ENCODE measurements at regions not wholly inside any gene's neighbourhood (a gene's known extent, or its start where the extent isn't known, plus 50 kb on each side); places are given as distances from the start of the nearest gene placed in this dataset.
A peak's percentile ranks its signal among the peaks of the same experiment; 100 is the strongest.
"Not testable (repeated sequence)": the region's sequence is repeated elsewhere in the genome, so short reads cannot be mapped to it uniquely, and the experiment has no call there.

GRCh38 chr5:89711526-89711925, 698.0 kb downstream of the CETN3 start:
- no peak for DNase-seq

GRCh38 chr5:89710006-89710405, 699.5 kb downstream of the CETN3 start:
- no peak for DNase-seq

- peak; percentile 8 to 30 for DNase-seq
These were observed 701.7 kb downstream of the CETN3 start for GRCh38 chr5:89707891-89708290.

GRCh38 chr5:89706731-89707130, 702.8 kb downstream of the CETN3 start:
- no peak for DNase-seq

GRCh38 chr5:89703817-89704216, 705.7 kb downstream of the CETN3 start:
- DNase-seq, result no peak

GRCh38 chr5:89698028-89698427, 711.5 kb downstream of the CETN3 start:
- no peak for DNase-seq

- no peak for DNase-seq
These were observed 712.0 kb downstream of the CETN3 start for GRCh38 chr5:89697581-89697980.

- no peak for DNase-seq
These were observed 714.2 kb downstream of the CETN3 start for GRCh38 chr5:89695371-89695770.

GRCh38 chr5:89694026-89694550, 715.5 kb downstream of the CETN3 start:
- DNase-seq, result no peak

- no peak for DNase-seq
These were observed 719.2 kb downstream of the CETN3 start for GRCh38 chr5:89690331-89690730.

GRCh38 chr5:89686081-89686765, 723.3 kb downstream of the CETN3 start:
- no peak for DNase-seq

- DNase-seq, result no peak
These were observed 732.9 kb downstream of the CETN3 start for GRCh38 chr5:89676634-89677033.

- no peak for DNase-seq
These were observed 736.5 kb downstream of the CETN3 start for GRCh38 chr5:89673019-89673418.

GRCh38 chr5:89668821-89669220, 740.7 kb downstream of the CETN3 start:
- no peak for DNase-seq

- no peak for DNase-seq
These were observed 747.1 kb downstream of the CETN3 start for GRCh38 chr5:89662499-89662898.

GRCh38 chr5:89638871-89639270, 755.9 kb upstream of the MEF2C start:
- no peak for DNase-seq

- DNase-seq, result not testable (repeated sequence)
These were observed 751.2 kb upstream of the MEF2C start for GRCh38 chr5:89634176-89634575.

- not testable (repeated sequence) for DNase-seq
These were observed 747.1 kb upstream of the MEF2C start for GRCh38 chr5:89630064-89630463.

- no peak for DNase-seq
These were observed 746.1 kb upstream of the MEF2C start for GRCh38 chr5:89628876-89629635.

GRCh38 chr5:89615839-89616518, 733.0 kb upstream of the MEF2C start:
- no peak for DNase-seq

GRCh38 chr5:89613222-89613956, 730.4 kb upstream of the MEF2C start:
- no peak for DNase-seq

- DNase-seq, result no peak
These were observed 724.1 kb upstream of the MEF2C start for GRCh38 chr5:89606939-89607534.

- DNase-seq, result no peak
These were observed 721.4 kb upstream of the MEF2C start for GRCh38 chr5:89604342-89604741.
